Vagina (tissue), 2 donors: ENCODE measurements at regions not wholly inside any gene's neighbourhood (a gene's known extent, or its start where the extent isn't known, plus 50 kb on each side); places are given as distances from the start of the nearest gene placed in this dataset.
A peak's percentile ranks its signal among the peaks of the same experiment; 100 is the strongest.

Source experiments
- POLR2AphosphoS5 ChIP-seq, 2 donors: sonication (generic); formaldehyde crosslinking; IDR thresholded peaks; one replicate each; pipeline ENCODE4 v1.9.0; 2017; ENCODE audit warnings: antibody characterized with exemption in 2 of 2, mild to moderate bottlenecking in 2 of 2, low read depth in 1 of 2; ENCODE audit not compliant: insufficient read depth in 1 of 2
- TF ChIP-seq, protein P1 (sequence below), 3 experiments: fragments of 450-650 bp in 2 of 3; fragments of 200-600 bp in 1 of 3; sonication (generic) in 1 of 3; IDR thresholded peaks; one replicate each; pipeline ENCODE4 v1.5.1; 2017 to 2019; ENCODE audit warnings: antibody characterized with exemption in 3 of 3, mild to moderate bottlenecking in 2 of 3, moderate library complexity in 2 of 3

- TF ChIP-seq, protein P1, sequence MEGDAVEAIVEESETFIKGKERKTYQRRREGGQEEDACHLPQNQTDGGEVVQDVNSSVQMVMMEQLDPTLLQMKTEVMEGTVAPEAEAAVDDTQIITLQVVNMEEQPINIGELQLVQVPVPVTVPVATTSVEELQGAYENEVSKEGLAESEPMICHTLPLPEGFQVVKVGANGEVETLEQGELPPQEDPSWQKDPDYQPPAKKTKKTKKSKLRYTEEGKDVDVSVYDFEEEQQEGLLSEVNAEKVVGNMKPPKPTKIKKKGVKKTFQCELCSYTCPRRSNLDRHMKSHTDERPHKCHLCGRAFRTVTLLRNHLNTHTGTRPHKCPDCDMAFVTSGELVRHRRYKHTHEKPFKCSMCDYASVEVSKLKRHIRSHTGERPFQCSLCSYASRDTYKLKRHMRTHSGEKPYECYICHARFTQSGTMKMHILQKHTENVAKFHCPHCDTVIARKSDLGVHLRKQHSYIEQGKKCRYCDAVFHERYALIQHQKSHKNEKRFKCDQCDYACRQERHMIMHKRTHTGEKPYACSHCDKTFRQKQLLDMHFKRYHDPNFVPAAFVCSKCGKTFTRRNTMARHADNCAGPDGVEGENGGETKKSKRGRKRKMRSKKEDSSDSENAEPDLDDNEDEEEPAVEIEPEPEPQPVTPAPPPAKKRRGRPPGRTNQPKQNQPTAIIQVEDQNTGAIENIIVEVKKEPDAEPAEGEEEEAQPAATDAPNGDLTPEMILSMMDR (IDR thresholded peaks at IDR 0.05) = no peak
- peak in 1 of 2 donors; percentile 45 for TF ChIP-seq POLR2AphosphoS5 (IDR thresholded peaks at IDR 0.05; ENCODE audit: insufficient read depth in 1 of 2, low read depth in 1 of 2)
Observed at GRCh38 chr10:78774999-78775711, 293.6 kb upstream of the ZMIZ1 start.
